SH-SY5Y (cell line): ENCODE measurements at regions not wholly inside any gene's neighbourhood (a gene's known extent, or its start where the extent isn't known, plus 50 kb on each side); places are given as distances from the start of the nearest gene placed in this dataset.

Experiments
- GATA2 ChIP-seq: IDR thresholded peaks from 2 replicates; pipeline ENCODE4 v1.6.1; 2011; ENCODE audit warnings: mild to moderate bottlenecking, low read depth, low read length
- GATA3 ChIP-seq: IDR thresholded peaks from 2 replicates; pipeline ENCODE4 v1.6.1; 2011; ENCODE audit warnings: low read depth, mild to moderate bottlenecking, low read length, moderate library complexity

DNA sequence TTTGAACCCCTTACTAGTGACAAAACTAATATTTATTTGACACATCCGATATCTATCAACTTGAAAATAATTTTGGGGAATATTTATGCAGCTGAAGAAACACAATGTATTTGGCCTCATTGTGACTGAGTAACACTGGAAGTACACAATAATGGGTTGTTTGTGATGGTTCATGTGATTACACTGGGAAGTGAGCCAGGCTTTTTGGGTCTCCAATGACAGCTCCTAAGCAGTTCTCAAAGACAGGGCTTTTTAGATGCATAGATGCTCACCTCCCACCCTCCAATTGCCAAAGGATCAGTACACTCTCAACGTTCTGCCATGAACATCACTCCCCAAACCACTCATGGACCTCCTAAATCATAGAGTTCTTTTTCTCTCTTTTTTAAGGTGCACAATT lies 170.0 kb downstream of the SLC24A2 start:
- TF ChIP-seq GATA2 (no peak), GATA3 (no peak)
